Calu3 (cell line): ENCODE measurements at regions not wholly inside any gene's neighbourhood (a gene's known extent, or its start where the extent isn't known, plus 50 kb on each side); places are given as distances from the start of the nearest gene placed in this dataset.

Source experiments
- BruUV-seq: library from RNA; stranded (reverse); fragments of 400-500 nt; replicated peaks from 2 replicates; lab custom pipeline; 2021; lab: Mats Ljungman, UMichigan
- CTCF ChIA-PET: fragments of 300-600 bp; sonication (Branson Sonifier 250); formaldehyde crosslinking; loops from one replicate; lab custom pipeline; 2022; ENCODE audit warnings: antibody characterized with exemption; lab: Charles Lee
- DNase-seq: peaks from one replicate; pipeline ENCODE4 v3.0.0; 2022
- H3K27ac Mint-ChIP-seq: one replicate; pipeline ENCODE4 v1.8.0; 2022; ENCODE audit warnings: mixed read lengths; ENCODE audit not compliant: unreplicated experiment
- H3K27me3 Mint-ChIP-seq: one replicate; pipeline ENCODE4 v1.8.0; 2022; ENCODE audit warnings: mixed read lengths; ENCODE audit not compliant: unreplicated experiment
- H3K36me3 Mint-ChIP-seq: one replicate; pipeline ENCODE4 v1.8.0; 2022; ENCODE audit warnings: mild to moderate bottlenecking, moderate library complexity, mixed read lengths; ENCODE audit not compliant: insufficient read depth, unreplicated experiment
- H3K4me1 Mint-ChIP-seq: one replicate; pipeline ENCODE4 v1.8.0; 2022; ENCODE audit warnings: mild to moderate bottlenecking, low read depth, mixed read lengths; ENCODE audit not compliant: unreplicated experiment
- H3K4me3 Mint-ChIP-seq: one replicate; pipeline ENCODE4 v1.8.0; 2022; ENCODE audit warnings: mild to moderate bottlenecking, low read depth, moderate library complexity, mixed read lengths; ENCODE audit not compliant: unreplicated experiment
- H3K9me3 Mint-ChIP-seq: one replicate; pipeline ENCODE4 v1.8.0; 2022; ENCODE audit warnings: low read depth, mixed read lengths; ENCODE audit not compliant: unreplicated experiment
- CTCF ChIP-seq: fragments of 200-600 bp; IDR thresholded peaks from one replicate; pipeline ENCODE4 v1.8.0; 2022; ENCODE audit warnings: antibody characterized with exemption; ENCODE audit not compliant: unreplicated experiment
- intact Hi-C: fragments of 100-400 bp; cut with micrococcal nuclease; formaldehyde crosslinking; loops from one replicate; pipeline ENCODE4 v1.10.0; 2022; ENCODE audit not compliant: unreplicated experiment

- peaks cover 8% of the 10 kb centered on the region for H3K4me1 Mint-ChIP-seq
- no peaks in the 10 kb centered on the region for H3K9me3 Mint-ChIP-seq
- intact Hi-C loops = no loop called here
- no TSS peak for BruUV-seq
- no peaks in the 10 kb centered on the region for H3K27me3 Mint-ChIP-seq
- TF ChIP-seq CTCF = no peak
- CTCF ChIA-PET = no interaction called here
- no peak overlapping the region for H3K27ac Mint-ChIP-seq
- H3K36me3 Mint-ChIP-seq = no peaks in the 10 kb centered on the region
- DNase-seq = no peak
- H3K4me3 Mint-ChIP-seq = no peak overlapping the region
Observed at GRCh38 chr9:129281506-129282145, 103.6 kb upstream of the IER5L start.

DNA sequence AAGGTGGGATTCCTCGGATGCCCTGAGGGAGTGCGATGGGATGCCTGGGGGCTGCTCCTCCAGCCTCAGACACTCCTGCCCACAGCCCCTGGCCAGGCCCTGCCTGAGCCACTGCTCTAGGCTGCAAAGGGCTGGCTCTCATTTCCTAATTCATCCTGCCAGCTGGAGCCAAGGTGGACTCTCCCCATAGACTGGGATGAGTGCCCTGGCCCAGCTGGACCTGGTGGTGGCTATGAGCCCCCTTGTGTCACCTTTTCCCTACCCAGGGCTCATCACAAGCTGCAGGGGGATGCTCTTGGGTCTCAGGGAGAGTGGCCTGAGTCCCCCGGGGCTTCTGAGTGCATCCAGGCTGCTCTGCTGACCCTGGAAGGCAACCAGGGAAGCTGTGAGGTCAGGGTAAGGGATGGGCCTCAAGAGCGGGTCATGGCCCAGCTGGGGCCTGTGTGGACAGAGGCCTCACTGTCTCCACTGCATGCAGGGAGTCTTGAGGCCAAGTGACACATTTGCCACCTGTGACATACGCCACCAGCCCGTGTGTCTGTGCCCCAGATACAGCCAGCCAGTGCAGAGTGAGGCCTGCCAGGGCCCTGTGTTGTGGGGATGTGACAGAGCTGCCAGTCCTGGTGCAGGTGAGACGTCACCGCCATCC is 102.7 kb upstream of the IER5L start:
- H3K4me1 Mint-ChIP-seq = peaks cover 17% of the 10 kb centered on the region
- BruUV-seq = no TSS peak

DNA sequence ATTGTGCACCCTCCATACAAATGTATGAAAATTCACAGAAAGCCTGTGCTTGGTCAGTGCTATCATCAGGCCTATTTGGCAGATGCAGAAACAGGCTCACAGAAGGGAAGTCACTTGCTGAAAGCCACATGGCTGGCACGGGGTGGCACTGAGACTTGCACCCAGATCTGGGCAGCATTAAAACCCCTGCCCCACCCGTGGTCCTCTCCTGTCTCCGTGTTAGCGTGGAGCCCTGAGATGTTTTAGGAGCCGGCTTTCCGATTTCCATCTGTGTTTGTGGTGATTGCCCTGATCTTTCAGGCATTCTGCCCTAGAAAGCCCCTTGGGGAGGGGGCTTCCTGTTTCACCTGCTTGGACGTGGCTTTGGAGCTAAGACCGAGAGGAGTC is 102.2 kb upstream of the IER5L start:
- BruUV-seq = no TSS peak
- Mint-ChIP-seq H3K27ac (no peak overlapping the region), H3K27me3 (peaks cover 11% of the 10 kb centered on the region), H3K36me3 (no peaks in the 10 kb centered on the region), H3K4me1 (peaks cover 22% of the 10 kb centered on the region), H3K9me3 (no peaks in the 10 kb centered on the region), H3K4me3 (no peak overlapping the region)
- DNase-seq = no peak
- intact Hi-C loops = no loop called here
- CTCF ChIA-PET = no interaction called here
- TF ChIP-seq CTCF = no peak

More for the DNA sequence above, 102.7 kb upstream of the IER5L start:
- no peaks in the 10 kb centered on the region for H3K9me3 Mint-ChIP-seq
- DNase-seq = no peak
- TF ChIP-seq CTCF = no peak
- H3K27ac Mint-ChIP-seq = no peak overlapping the region
- CTCF ChIA-PET = no interaction called here
- intact Hi-C loops = no loop called here
- H3K36me3 Mint-ChIP-seq = no peaks in the 10 kb centered on the region
- no peak overlapping the region for H3K4me3 Mint-ChIP-seq
- H3K27me3 Mint-ChIP-seq = peaks cover 5% of the 10 kb centered on the region

- intact Hi-C loops = no loop called here
- H3K27me3 Mint-ChIP-seq = peaks cover 14% of the 10 kb centered on the region
- no peak overlapping the region for H3K27ac Mint-ChIP-seq
- H3K9me3 Mint-ChIP-seq = no peaks in the 10 kb centered on the region
- CTCF ChIA-PET = no interaction called here
- H3K4me3 Mint-ChIP-seq = peak overlapping the region; percentile 44
- DNase-seq = peak; percentile 84
- H3K36me3 Mint-ChIP-seq = no peaks in the 10 kb centered on the region
- TF ChIP-seq CTCF = no peak
- no TSS peak for BruUV-seq
- H3K4me1 Mint-ChIP-seq = peaks cover 23% of the 10 kb centered on the region
Observed at GRCh38 chr9:129278391-129279237, 100.6 kb upstream of the IER5L start.
